Muscle of leg (tissue), 3 donors: ENCODE measurements at regions not wholly inside any gene's neighbourhood (a gene's known extent, or its start where the extent isn't known, plus 50 kb on each side); places are given as distances from the start of the nearest gene placed in this dataset.
"Not testable (repeated sequence)": the region's sequence is repeated elsewhere in the genome, so short reads cannot be mapped to it uniquely, and the experiment has no call there.

Source experiments
- DNase-seq: peaks from one replicate; pipeline ENCODE4 v3.0.0; 2013
- H3K27ac ChIP-seq: one replicate; pipeline ENCODE4 v1.5.1; 2013; ENCODE audit warnings: mild to moderate bottlenecking, low read length, control low read depth
- H3K27me3 ChIP-seq: one replicate; pipeline ENCODE4 v1.6.1; 2013; ENCODE audit warnings: low read length; ENCODE audit not compliant: control insufficient read depth, insufficient read depth
- H3K36me3 ChIP-seq: one replicate; pipeline ENCODE4 v1.6.1; 2013; ENCODE audit warnings: low read length; ENCODE audit not compliant: control insufficient read depth, insufficient read depth
- H3K4me1 ChIP-seq: one replicate; pipeline ENCODE4 v1.6.1; 2013; ENCODE audit warnings: low read length; ENCODE audit not compliant: control insufficient read depth, insufficient read depth
- H3K4me3 ChIP-seq: one replicate; pipeline ENCODE4 v1.5.1; 2013; ENCODE audit warnings: low read length, control low read depth
- H3K9me3 ChIP-seq: replicated peaks from 2 replicates; pipeline ENCODE4 v1.6.1; 2013; ENCODE audit warnings: low read depth, low read length; ENCODE audit not compliant: control insufficient read depth
- WGBS: methylation state at CpG from one replicate; pipeline ENCODE4 v1.1.5; 2013; ENCODE audit warnings: missing lambda C conversion rate; ENCODE audit not compliant: insufficient coverage; 5-methylcytosine and 5-hydroxymethylcytosine counted together

- H3K27me3 ChIP-seq = no peaks in the 10 kb centered on the region
- H3K9me3 ChIP-seq = no peaks in the 10 kb centered on the region
- 80% methylated on average over 1 of the region's 4 CpGs for WGBS
- no peak overlapping the region for H3K4me3 ChIP-seq
- no peaks in the 10 kb centered on the region for H3K4me1 ChIP-seq
- H3K36me3 ChIP-seq = no peaks in the 10 kb centered on the region
- DNase-seq = no peak
- no peak overlapping the region for H3K27ac ChIP-seq
These were observed 169.1 kb upstream of the MAST4 start for GRCh38 chr5:66427139-66427442.

- Histone ChIP-seq H3K9me3 (no peaks in the 10 kb centered on the region), H3K27ac (no peak overlapping the region), H3K4me1 (no peaks in the 10 kb centered on the region), H3K4me3 (no peak overlapping the region), H3K27me3 (no peaks in the 10 kb centered on the region), H3K36me3 (no peaks in the 10 kb centered on the region)
- 83% methylated on average over 1 of the region's 3 CpGs for WGBS
- DNase-seq = no peak
These were observed 159.5 kb upstream of the MAST4 start for GRCh38 chr5:66436721-66437120.

- Histone ChIP-seq H3K9me3 (no peaks in the 10 kb centered on the region), H3K36me3 (no peaks in the 10 kb centered on the region), H3K27ac (no peak overlapping the region), H3K4me1 (no peaks in the 10 kb centered on the region), H3K4me3 (no peak overlapping the region), H3K27me3 (no peaks in the 10 kb centered on the region)
- no CpG with 5 or more reads among the region's 4 CpGs for WGBS
- no peak for DNase-seq
These were observed 158.1 kb upstream of the MAST4 start for GRCh38 chr5:66438087-66438486.

- H3K27ac ChIP-seq = no peak overlapping the region
- no CpG with 5 or more reads among the region's 3 CpGs for WGBS
- H3K4me3 ChIP-seq = no peak overlapping the region
These were observed 157.5 kb upstream of the MAST4 start for GRCh38 chr5:66438696-66439095.

GRCh38 chr5:66440202-66440680, 156.0 kb upstream of the MAST4 start:
- H3K4me3 ChIP-seq = no peak overlapping the region

More at GRCh38 chr5:66438696-66439095, 157.5 kb upstream of the MAST4 start:
- no peaks in the 10 kb centered on the region for H3K9me3 ChIP-seq
- no peaks in the 10 kb centered on the region for H3K4me1 ChIP-seq
- H3K27me3 ChIP-seq = no peaks in the 10 kb centered on the region
- DNase-seq = no peak
- H3K36me3 ChIP-seq = no peaks in the 10 kb centered on the region

GRCh38 chr5:66441351-66441750, 154.8 kb upstream of the MAST4 start:
- Histone ChIP-seq H3K27me3 (no peaks in the 10 kb centered on the region), H3K4me3 (no peak overlapping the region), H3K36me3 (no peaks in the 10 kb centered on the region), H3K27ac (no peak overlapping the region), H3K9me3 (peaks cover 3% of the 10 kb centered on the region), H3K4me1 (no peaks in the 10 kb centered on the region)
- WGBS = no CpG with 5 or more reads among the region's 1 CpG
- no peak for DNase-seq

More at GRCh38 chr5:66440202-66440680, 156.0 kb upstream of the MAST4 start:
- 52% methylated on average over 3 of the region's 5 CpGs for WGBS
- DNase-seq = peak; percentile 84
- Histone ChIP-seq H3K36me3 (no peaks in the 10 kb centered on the region), H3K9me3 (peaks cover 3% of the 10 kb centered on the region), H3K4me1 (no peaks in the 10 kb centered on the region), H3K27me3 (no peaks in the 10 kb centered on the region), H3K27ac (no peak overlapping the region)

- WGBS = 51% methylated on average over 2 of the region's 5 CpGs
- Histone ChIP-seq H3K4me3 (no peak overlapping the region), H3K36me3 (no peaks in the 10 kb centered on the region), H3K9me3 (peaks cover 3% of the 10 kb centered on the region), H3K27ac (no peak overlapping the region), H3K27me3 (no peaks in the 10 kb centered on the region), H3K4me1 (no peaks in the 10 kb centered on the region)
- no peak for DNase-seq
These were observed 153.2 kb upstream of the MAST4 start for GRCh38 chr5:66442951-66443445.

- H3K27ac ChIP-seq = no peak overlapping the region
- no CpG with 5 or more reads among the region's 4 CpGs for WGBS
- peaks cover 3% of the 10 kb centered on the region for H3K9me3 ChIP-seq
- H3K4me1 ChIP-seq = no peaks in the 10 kb centered on the region
- H3K27me3 ChIP-seq = no peaks in the 10 kb centered on the region
- H3K4me3 ChIP-seq = no peak overlapping the region
- H3K36me3 ChIP-seq = no peaks in the 10 kb centered on the region
- no peak for DNase-seq
These were observed 152.6 kb upstream of the MAST4 start for GRCh38 chr5:66443462-66444130.

- H3K4me1 ChIP-seq, H3K36me3 ChIP-seq, H3K9me3 ChIP-seq, H3K4me3 ChIP-seq, H3K27ac ChIP-seq, DNase-seq, H3K27me3 ChIP-seq: not testable (repeated sequence)
- WGBS = no CpG with 5 or more reads among the region's 1 CpG
These were observed 148.1 kb upstream of the MAST4 start for GRCh38 chr5:66448070-66448469.

GRCh38 chr5:66450237-66450636, 146.0 kb upstream of the MAST4 start:
- Histone ChIP-seq H3K27me3 (no peaks in the 10 kb centered on the region), H3K27ac (no peak overlapping the region), H3K9me3 (no peaks in the 10 kb centered on the region), H3K4me3 (no peak overlapping the region), H3K4me1 (no peaks in the 10 kb centered on the region), H3K36me3 (no peaks in the 10 kb centered on the region)
- DNase-seq = no peak
- WGBS = 100% methylated on average over 3 of the region's 6 CpGs

GRCh38 chr5:66450988-66451387, 145.2 kb upstream of the MAST4 start:
- no peaks in the 10 kb centered on the region for H3K4me1 ChIP-seq
- no peaks in the 10 kb centered on the region for H3K27me3 ChIP-seq
- WGBS = 100% methylated on average over 1 of the region's 2 CpGs
- no peaks in the 10 kb centered on the region for H3K9me3 ChIP-seq
- no peak overlapping the region for H3K27ac ChIP-seq
- no peak overlapping the region for H3K4me3 ChIP-seq
- no peaks in the 10 kb centered on the region for H3K36me3 ChIP-seq
- no peak for DNase-seq
